Breast epithelium (tissue), 3 donors: ENCODE measurements at regions not wholly inside any gene's neighbourhood (a gene's known extent, or its start where the extent isn't known, plus 50 kb on each side); places are given as distances from the start of the nearest gene placed in this dataset.
"Not testable (repeated sequence)": the region's sequence is repeated elsewhere in the genome, so short reads cannot be mapped to it uniquely, and the experiment has no call there.

Experiments used
- POLR2A ChIP-seq: fragments of 450-650 bp; IDR thresholded peaks from one replicate; pipeline ENCODE4 v1.6.1; 2016; ENCODE audit warnings: antibody characterized with exemption, mild to moderate bottlenecking, moderate library complexity
- POLR2AphosphoS5 ChIP-seq, 3 donors: sonication (generic); formaldehyde crosslinking; IDR thresholded peaks; one replicate each; pipeline ENCODE4 v1.6.1; 2017; ENCODE audit warnings: antibody characterized with exemption in 3 of 3
- TF ChIP-seq, protein P1 (sequence below), 3 donors: fragments of 450-650 bp; IDR thresholded peaks; one replicate each; pipeline ENCODE4 v1.5.1; 2016 to 2017; ENCODE audit warnings: antibody characterized with exemption in 3 of 3, mild to moderate bottlenecking in 3 of 3, moderate library complexity in 3 of 3

DNA sequence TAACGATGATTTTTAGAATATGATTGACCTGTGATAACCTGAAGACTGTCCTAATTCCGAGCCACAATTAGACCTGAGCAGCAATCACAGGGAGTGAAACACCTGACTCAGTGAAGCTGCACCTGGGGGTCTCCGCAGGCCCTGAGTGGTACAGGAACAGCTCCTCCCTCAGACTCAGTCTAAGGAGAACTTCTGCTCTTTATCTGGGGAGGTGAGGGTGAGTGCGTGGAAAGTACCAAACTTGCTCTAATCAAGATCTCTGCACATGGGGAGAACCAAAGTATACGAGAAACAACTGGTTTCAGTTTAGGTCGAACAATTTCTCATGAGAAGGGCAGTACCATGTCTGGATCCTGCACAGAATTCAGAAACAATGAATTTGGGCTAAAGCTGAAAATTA, 555.3 kb downstream of the TMEM121 start:
- TF ChIP-seq, protein P1, sequence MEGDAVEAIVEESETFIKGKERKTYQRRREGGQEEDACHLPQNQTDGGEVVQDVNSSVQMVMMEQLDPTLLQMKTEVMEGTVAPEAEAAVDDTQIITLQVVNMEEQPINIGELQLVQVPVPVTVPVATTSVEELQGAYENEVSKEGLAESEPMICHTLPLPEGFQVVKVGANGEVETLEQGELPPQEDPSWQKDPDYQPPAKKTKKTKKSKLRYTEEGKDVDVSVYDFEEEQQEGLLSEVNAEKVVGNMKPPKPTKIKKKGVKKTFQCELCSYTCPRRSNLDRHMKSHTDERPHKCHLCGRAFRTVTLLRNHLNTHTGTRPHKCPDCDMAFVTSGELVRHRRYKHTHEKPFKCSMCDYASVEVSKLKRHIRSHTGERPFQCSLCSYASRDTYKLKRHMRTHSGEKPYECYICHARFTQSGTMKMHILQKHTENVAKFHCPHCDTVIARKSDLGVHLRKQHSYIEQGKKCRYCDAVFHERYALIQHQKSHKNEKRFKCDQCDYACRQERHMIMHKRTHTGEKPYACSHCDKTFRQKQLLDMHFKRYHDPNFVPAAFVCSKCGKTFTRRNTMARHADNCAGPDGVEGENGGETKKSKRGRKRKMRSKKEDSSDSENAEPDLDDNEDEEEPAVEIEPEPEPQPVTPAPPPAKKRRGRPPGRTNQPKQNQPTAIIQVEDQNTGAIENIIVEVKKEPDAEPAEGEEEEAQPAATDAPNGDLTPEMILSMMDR (IDR thresholded peaks at IDR 0.05) = not testable (repeated sequence)
- TF ChIP-seq POLR2A; POLR2AphosphoS5 (IDR thresholded peaks at IDR 0.05): not testable (repeated sequence)
